IMR-90 (cell line): ENCODE measurements at regions not wholly inside any gene's neighbourhood (a gene's known extent, or its start where the extent isn't known, plus 50 kb on each side); places are given as distances from the start of the nearest gene placed in this dataset.
"Not testable (repeated sequence)": the region's sequence is repeated elsewhere in the genome, so short reads cannot be mapped to it uniquely, and the experiment has no call there.

ENCODE experiments used
- ATAC-seq: fragments of 200-7000 bp; cut with Tn5 transposase; 2 replicates; pipeline ENCODE4 v1.9.1; 2020; ENCODE audit warnings: low read depth, mild to moderate bottlenecking, moderate library complexity
- BruUV-seq: library from RNA; stranded (reverse); fragments of 400-500 nt; replicated peaks from 2 replicates; lab custom pipeline; 2021; lab: Mats Ljungman, UMichigan
- CTCF ChIA-PET: fragments of 300-600 bp; formaldehyde crosslinking; extraction: SDS; loops from one replicate; lab custom pipeline; 2021; ENCODE audit warnings: antibody characterized with exemption; lab: Yijun Ruan, JAX
- POLR2A ChIA-PET: fragments of 300-600 bp; sonication (Branson Sonifier 250); formaldehyde crosslinking; loops from one replicate; lab custom pipeline; 2022; ENCODE audit warnings: antibody characterized with exemption; ENCODE audit not compliant: unreplicated experiment; lab: Charles Lee
- DNase-seq: peaks from one replicate; pipeline ENCODE4 v3.0.0; 2013
- H2AFZ ChIP-seq: replicated peaks from 2 replicates; pipeline ENCODE3; 2013; ENCODE audit warnings: low read length, mild to moderate bottlenecking; ENCODE audit not compliant: poor library complexity
- H2AK5ac ChIP-seq: 2 replicates; pipeline ENCODE4 v1.6.1; 2013; ENCODE audit warnings: low read depth, low read length, inconsistent platforms
- H2AK9ac ChIP-seq: replicated peaks from 2 replicates; pipeline ENCODE3; 2013; ENCODE audit warnings: mild to moderate bottlenecking, low read depth, low read length, moderate library complexity; ENCODE audit not compliant: poor library complexity
- H2BK120ac ChIP-seq: 2 replicates; pipeline ENCODE4 v1.6.1; 2013; ENCODE audit warnings: low read depth, low read length, inconsistent platforms
- H2BK15ac ChIP-seq: 3 replicates; pipeline ENCODE4 v1.6.1; 2013; ENCODE audit warnings: low read depth, low read length, inconsistent platforms
- H2BK20ac ChIP-seq: 2 replicates; pipeline ENCODE4 v1.6.1; 2013; ENCODE audit warnings: low read depth, mild to moderate bottlenecking, inconsistent platforms, low read length, moderate library complexity
- H2BK5ac ChIP-seq: 2 replicates; pipeline ENCODE4 v1.6.1; 2013; ENCODE audit warnings: mild to moderate bottlenecking, low read depth, low read length, inconsistent platforms; ENCODE audit not compliant: poor library complexity, severe bottlenecking
- H3K14ac ChIP-seq: replicated peaks from 2 replicates; pipeline ENCODE4 v1.6.1; 2013; ENCODE audit warnings: low read depth, low read length, inconsistent platforms
- H3K18ac ChIP-seq: 2 replicates; pipeline ENCODE4 v1.6.1; 2013; ENCODE audit warnings: low read depth, low read length, control low read depth
- H3K23ac ChIP-seq: 2 replicates; pipeline ENCODE4 v1.6.1; 2013; ENCODE audit warnings: low read depth, low read length, inconsistent platforms
- H3K27ac ChIP-seq: 2 replicates; pipeline ENCODE4 v1.5.1; 2013; ENCODE audit warnings: mild to moderate bottlenecking, control low read depth, low read length; ENCODE audit not compliant: insufficient read depth
- H3K27me3 ChIP-seq: 2 replicates; pipeline ENCODE4 v1.6.1; 2013; ENCODE audit warnings: low read length; ENCODE audit not compliant: control insufficient read depth, insufficient read depth
- H3K36me3 ChIP-seq: 2 replicates; pipeline ENCODE4 v1.6.1; 2013; ENCODE audit warnings: low read length, mixed read lengths; ENCODE audit not compliant: control insufficient read depth, insufficient read depth
- H3K4ac ChIP-seq: 2 replicates; pipeline ENCODE4 v1.6.1; 2013; ENCODE audit warnings: low read depth, low read length, inconsistent platforms
- H3K4me1 ChIP-seq: 2 replicates; pipeline ENCODE4 v1.6.1; 2013; ENCODE audit warnings: low read length, mixed read lengths; ENCODE audit not compliant: control insufficient read depth, insufficient read depth
- H3K4me2 ChIP-seq: 2 replicates; pipeline ENCODE4 v1.6.1; 2013; ENCODE audit warnings: low read depth, mild to moderate bottlenecking, control low read depth, low read length, moderate library complexity
- H3K4me3 ChIP-seq: 2 replicates; pipeline ENCODE4 v1.5.1; 2013; ENCODE audit warnings: low read depth, mild to moderate bottlenecking, control low read depth, low read length, moderate library complexity; ENCODE audit not compliant: insufficient read depth
- H3K56ac ChIP-seq: 2 replicates; pipeline ENCODE4 v1.6.1; 2013; ENCODE audit warnings: low read length, inconsistent platforms; ENCODE audit not compliant: insufficient read depth; ENCODE audit errors: extremely low read depth
- H3K79me1 ChIP-seq, 2 experiments: 2 replicates each; pipeline ENCODE4 v1.6.1; 2013; ENCODE audit warnings: low read length in 2 of 2, inconsistent platforms in 1 of 2, low read depth in 1 of 2
- H3K9ac ChIP-seq: 2 replicates; pipeline ENCODE4 v1.6.1; 2013; ENCODE audit warnings: low read depth, low read length, control low read depth
- H3K9me1 ChIP-seq: 2 replicates; pipeline ENCODE4 v1.6.1; 2013; ENCODE audit warnings: low read length, inconsistent platforms; ENCODE audit not compliant: insufficient read depth
- H3K9me3 ChIP-seq: 2 replicates; pipeline ENCODE4 v1.6.1; 2013; ENCODE audit warnings: low read length; ENCODE audit not compliant: control insufficient read depth, insufficient read depth
- H4K20me1 ChIP-seq: 2 replicates; pipeline ENCODE4 v1.6.1; 2013; ENCODE audit warnings: low read length, inconsistent platforms; ENCODE audit not compliant: insufficient read depth
- H4K5ac ChIP-seq: 2 replicates; pipeline ENCODE4 v1.6.1; 2013; ENCODE audit warnings: mild to moderate bottlenecking, low read depth, low read length, control low read depth
- H4K8ac ChIP-seq, 2 experiments: 2 replicates each; pipeline ENCODE4 v1.6.1; 2013; ENCODE audit warnings: low read depth in 2 of 2, low read length in 2 of 2, control low read depth in 1 of 2, inconsistent platforms in 1 of 2
- H4K91ac ChIP-seq: 2 replicates; pipeline ENCODE4 v1.6.1; 2013; ENCODE audit warnings: low read depth, low read length, inconsistent platforms; ENCODE audit not compliant: insufficient read depth
- WGBS, 2 experiments: methylation state at CpG; one replicate each; pipeline versions ENCODE4 v1.1.5 to v1.1.7; 2013; ENCODE audit warnings: missing lambda C conversion rate in 2 of 2; ENCODE audit not compliant: insufficient read length in 1 of 2; ENCODE audit errors: extremely low coverage in 2 of 2; 5-methylcytosine and 5-hydroxymethylcytosine counted together
- dilution Hi-C: fragments of 300-500 bp; cut with HindIII; formaldehyde crosslinking; loops from one replicate; pipeline ENCODE4 v1.14.3; 2018; ENCODE audit warnings: low sequenced_read_pairs; ENCODE audit not compliant: unreplicated experiment
- in situ Hi-C: fragments of 300-500 bp; cut with MboI; formaldehyde crosslinking; loops from 3 replicates; pipeline ENCODE4 v1.14.3; 2019; ENCODE audit warnings: low sequenced_read_pairs, inconsistent platforms, mixed read lengths
- intact Hi-C: fragments of 100-400 bp; cut with micrococcal nuclease; formaldehyde crosslinking; loops from 2 replicates; pipeline ENCODE4 v1.10.0; 2022

GRCh38 chr2:89171174-89171519 is 479.7 kb downstream of the RPIA start:
- CTCF ChIA-PET, H4K91ac ChIP-seq, H2AFZ ChIP-seq, H3K18ac ChIP-seq, H2AK9ac ChIP-seq, H3K23ac ChIP-seq, H2AK5ac ChIP-seq, H3K4me3 ChIP-seq, BruUV-seq, H4K8ac ChIP-seq, H3K9ac ChIP-seq, H3K27me3 ChIP-seq, H3K4me1 ChIP-seq, dilution Hi-C loops, H3K9me1 ChIP-seq, H3K14ac ChIP-seq, H2BK5ac ChIP-seq, H3K9me3 ChIP-seq, ATAC-seq, H2BK15ac ChIP-seq, intact Hi-C loops, H3K4ac ChIP-seq, POLR2A ChIA-PET, H2BK120ac ChIP-seq, H2BK20ac ChIP-seq, H3K56ac ChIP-seq, H3K4me2 ChIP-seq, H4K20me1 ChIP-seq, H3K27ac ChIP-seq, H3K79me1 ChIP-seq, DNase-seq, in situ Hi-C loops, H3K36me3 ChIP-seq, H4K5ac ChIP-seq: not testable (repeated sequence)
- WGBS, 2 experiments = no CpG with 5 or more reads among the region's 1 CpG

DNA sequence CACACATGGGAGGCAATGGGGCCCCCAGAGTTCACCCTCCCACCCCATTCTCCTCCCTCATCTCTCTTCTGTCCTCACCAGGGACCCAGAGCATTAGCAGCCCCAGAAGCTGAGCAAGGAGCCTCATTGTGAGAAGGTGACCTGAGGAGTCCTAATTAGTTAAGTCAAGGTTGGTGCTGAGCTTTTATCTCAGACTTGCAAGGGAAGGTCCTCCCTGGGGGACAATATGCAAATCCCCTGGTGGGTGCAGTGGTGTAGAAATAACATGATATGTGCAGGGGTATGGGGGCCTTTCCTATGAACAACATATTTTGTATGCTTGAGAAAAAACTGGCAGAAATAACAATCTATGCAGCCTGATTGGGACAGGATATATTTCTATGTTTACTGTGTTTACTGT is 485.5 kb downstream of the RPIA start:
- POLR2A ChIA-PET, H4K8ac ChIP-seq, ATAC-seq, BruUV-seq, intact Hi-C loops, H4K20me1 ChIP-seq, in situ Hi-C loops, H3K14ac ChIP-seq, H2BK120ac ChIP-seq, H3K9me3 ChIP-seq, H3K27me3 ChIP-seq, H2AK9ac ChIP-seq, H3K18ac ChIP-seq, H3K4me3 ChIP-seq, H3K9me1 ChIP-seq, H2AFZ ChIP-seq, H3K79me1 ChIP-seq, dilution Hi-C loops, H2BK20ac ChIP-seq, H2AK5ac ChIP-seq, H3K23ac ChIP-seq, H3K4me1 ChIP-seq, H3K27ac ChIP-seq, H3K56ac ChIP-seq, H3K36me3 ChIP-seq, H4K5ac ChIP-seq, CTCF ChIA-PET, H4K91ac ChIP-seq, H3K4ac ChIP-seq, H3K4me2 ChIP-seq, H3K9ac ChIP-seq, H2BK15ac ChIP-seq, DNase-seq, H2BK5ac ChIP-seq: not testable (repeated sequence)
